HCT116 (cell line): ENCODE measurements at regions not wholly inside any gene's neighbourhood (a gene's known extent, or its start where the extent isn't known, plus 50 kb on each side); places are given as distances from the start of the nearest gene placed in this dataset.

Source experiments
- ATAC-seq: fragments of 200-7000 bp; cut with Tn5 transposase; 2 replicates; pipeline ENCODE4 v1.9.1; 2020; ENCODE audit warnings: mild to moderate bottlenecking, moderate library complexity
- BruUV-seq: library from RNA; stranded (reverse); fragments of 400-500 nt; replicated peaks from 2 replicates; lab custom pipeline; 2021; lab: Mats Ljungman, UMichigan
- CTCF ChIA-PET: fragments of 300-600 bp; sonication (Branson Sonifier 250); formaldehyde crosslinking; loops from one replicate; lab custom pipeline; 2021; ENCODE audit warnings: antibody characterized with exemption; lab: Charles Lee
- POLR2A ChIA-PET: fragments of 300-600, 350-600 bp; sonication (Branson Sonifier 250); formaldehyde crosslinking; loops from one replicate; lab custom pipeline; 2021; ENCODE audit warnings: antibody characterized with exemption; lab: Charles Lee
- RAD21 ChIA-PET, 2 experiments: fragments of 300-600 bp; sonication (Branson Sonifier 250); formaldehyde crosslinking; loops; one replicate each; lab custom pipeline; 2023; ENCODE audit warnings: low total read pairs in 2 of 2; ENCODE audit not compliant: uncharacterized antibody in 2 of 2, unreplicated experiment in 2 of 2, low non-redundant PET in 1 of 2; lab: Charles Lee
- DNase-seq: peaks from one replicate; pipeline ENCODE4 v3.0.0-alpha.2; 2010; ENCODE audit warnings: low read depth, low spot score
- H2AFZ ChIP-seq: fragments of 200-600 bp; shearing (Covaris generic), sonication (generic); 2 replicates; pipeline ENCODE4 v1.6.1; 2017; ENCODE audit warnings: low read depth, mixed run types, mixed read lengths, antibody characterized with exemption, low read length; ENCODE audit not compliant: poor library complexity, severe bottlenecking
- H3K27ac ChIP-seq: 2 replicates; pipeline ENCODE4 v1.5.1; 2012; ENCODE audit warnings: low read depth, low read length
- H3K27me3 ChIP-seq: fragments of 200-600 bp; sonication (generic); 2 replicates; pipeline ENCODE4 v1.6.1; 2016; ENCODE audit warnings: mixed run types, low read length, mixed read lengths; ENCODE audit not compliant: insufficient read depth
- H3K36me3 ChIP-seq, 2 experiments: fragments of 200-500 bp in 1 of 2; fragments of 200-600 bp in 1 of 2; sonication (Bioruptor generic) in 1 of 2; sonication (generic) in 1 of 2; 2 replicates each; pipeline versions ENCODE4 v1.5.1 to v1.6.1; 2014 to 2016; ENCODE audit warnings: low read length in 2 of 2, inconsistent platforms in 1 of 2, mixed read lengths in 1 of 2, mixed run types in 1 of 2; ENCODE audit not compliant: insufficient read depth in 2 of 2, control insufficient read depth in 1 of 2
- H3K4me1 ChIP-seq, 2 experiments: fragments of 200-600 bp in 1 of 2; sonication (generic) in 1 of 2; 2 replicates each; pipeline versions ENCODE4 v1.5.1 to v1.6.1; 2012 to 2017; ENCODE audit warnings: low read length in 2 of 2, inconsistent platforms in 1 of 2, mild to moderate bottlenecking in 1 of 2, mixed read lengths in 1 of 2, mixed run types in 1 of 2, moderate library complexity in 1 of 2; ENCODE audit not compliant: insufficient read depth in 2 of 2, control insufficient read depth in 1 of 2
- H3K4me2 ChIP-seq: fragments of 200-600 bp; sonication (generic); 2 replicates; pipeline ENCODE4 v1.6.1; 2017; ENCODE audit warnings: mixed run types, low read length, mixed read lengths
- H3K4me3 ChIP-seq, 2 experiments: fragments of 200-600 bp in 1 of 2; sonication (generic) in 1 of 2; replicated peaks in 1 of 2; 2 replicates each; pipeline ENCODE4 v1.5.1; 2011 to 2016; ENCODE audit warnings: low read length in 2 of 2, control low read depth in 1 of 2, low read depth in 1 of 2, mild to moderate bottlenecking in 1 of 2, mixed read lengths in 1 of 2, mixed run types in 1 of 2
- H3K79me2 ChIP-seq: fragments of 200-600 bp; sonication (generic); 2 replicates; pipeline ENCODE4 v1.6.1; 2017; ENCODE audit warnings: mild to moderate bottlenecking, mixed run types, low read length, moderate library complexity, mixed read lengths; ENCODE audit not compliant: insufficient read depth
- H3K9ac ChIP-seq: fragments of 200-600 bp; sonication (generic); 2 replicates; pipeline ENCODE4 v1.6.1; 2016; ENCODE audit warnings: low read length, mixed read lengths
- H3K9me2 ChIP-seq: fragments of 200-600 bp; sonication (generic), shearing (Covaris generic); 2 replicates; pipeline ENCODE4 v1.6.1; 2017; ENCODE audit warnings: mixed run types, mild to moderate bottlenecking, moderate library complexity; ENCODE audit not compliant: insufficient read depth
- H3K9me3 ChIP-seq, 2 experiments: fragments of 200-500 bp in 1 of 2; fragments of 200-600 bp in 1 of 2; sonication (Bioruptor generic) in 1 of 2; sonication (generic) in 1 of 2; 2 replicates each; pipeline ENCODE4 v1.6.1; 2014 to 2017; ENCODE audit warnings: low read length in 2 of 2, mixed read lengths in 2 of 2, inconsistent platforms in 1 of 2, low read depth in 1 of 2, mild to moderate bottlenecking in 1 of 2, mixed run types in 1 of 2, moderate library complexity in 1 of 2; ENCODE audit not compliant: control insufficient read depth in 1 of 2, insufficient read depth in 1 of 2
- H4K20me1 ChIP-seq: fragments of 200-600 bp; sonication (generic), shearing (Covaris generic); 2 replicates; pipeline ENCODE4 v1.6.1; 2017; ENCODE audit warnings: mixed run types, mild to moderate bottlenecking, moderate library complexity; ENCODE audit not compliant: insufficient read depth
- CBX3 ChIP-seq: IDR thresholded peaks from 2 replicates; pipeline ENCODE4 v1.6.1; 2012; ENCODE audit warnings: low read depth
- CEBPB ChIP-seq: IDR thresholded peaks from 2 replicates; pipeline ENCODE4 v1.6.1; 2012; ENCODE audit warnings: low read depth
- EGR1 ChIP-seq: IDR thresholded peaks from 2 replicates; pipeline ENCODE4 v1.6.1; 2012; ENCODE audit warnings: low read depth
- EZH2 ChIP-seq: fragments of 200-600 bp; sonication (generic); IDR thresholded peaks from 2 replicates; pipeline ENCODE4 v1.6.1; 2017; ENCODE audit warnings: antibody characterized with exemption, mixed run types
- EZH2phosphoT487 ChIP-seq: fragments of 200-600 bp; IDR thresholded peaks from 2 replicates; pipeline ENCODE4 v1.6.1; 2018; ENCODE audit warnings: antibody characterized with exemption, borderline replicate concordance
- FOSL1 ChIP-seq: IDR thresholded peaks from 2 replicates; pipeline ENCODE4 v1.6.1; 2012; ENCODE audit warnings: low read depth
- JUND ChIP-seq: IDR thresholded peaks from 2 replicates; pipeline ENCODE4 v1.6.1; 2012
- POLR2AphosphoS5 ChIP-seq: IDR thresholded peaks from 2 replicates; pipeline ENCODE4 v1.6.1; 2011; ENCODE audit warnings: mild to moderate bottlenecking, low read depth, low read length, moderate library complexity
- SIN3A ChIP-seq: IDR thresholded peaks from 2 replicates; pipeline ENCODE4 v1.6.1; 2012; ENCODE audit warnings: low read depth
- SP1 ChIP-seq: IDR thresholded peaks from 2 replicates; pipeline ENCODE4 v1.6.1; 2012; ENCODE audit warnings: low read depth
- SRF ChIP-seq: IDR thresholded peaks from 2 replicates; pipeline ENCODE4 v1.6.1; 2012; ENCODE audit warnings: low read depth
- YY1 ChIP-seq: IDR thresholded peaks from 2 replicates; pipeline ENCODE4 v1.6.1; 2011; ENCODE audit warnings: low read length, low read depth, moderate library complexity, mild to moderate bottlenecking; ENCODE audit not compliant: insufficient replicate concordance; ENCODE audit errors: extremely low read depth
- ZFX ChIP-seq: fragments of 450-650 bp; IDR thresholded peaks from 2 replicates; pipeline ENCODE4 v1.6.1; 2017
- ZNF274 ChIP-seq: fragments of 200-500 bp; sonication (Bioruptor generic); IDR thresholded peaks from 2 replicates; pipeline ENCODE4 v1.6.1; 2014; ENCODE audit warnings: mild to moderate bottlenecking, low read depth, low read length, inconsistent platforms
- intact Hi-C: fragments of 100-400 bp; cut with micrococcal nuclease; formaldehyde crosslinking; loops from 2 replicates; pipeline ENCODE4 v1.10.0; 2022
- TF ChIP-seq, protein P1 (sequence below): IDR thresholded peaks from 2 replicates; pipeline ENCODE4 v1.6.1; 2011; ENCODE audit warnings: mild to moderate bottlenecking, low read length, moderate library complexity; ENCODE audit not compliant: insufficient replicate concordance; ENCODE audit errors: extremely low read depth
- TF ChIP-seq, protein P2 (sequence below): IDR thresholded peaks from 2 replicates; pipeline ENCODE4 v1.6.1; 2012; ENCODE audit warnings: low read depth
- TF ChIP-seq, protein P3 (sequence below): IDR thresholded peaks from 2 replicates; pipeline ENCODE4 v1.6.1; 2012
- TF ChIP-seq, protein P4 (sequence below), 3 experiments: fragments of 200-600 bp in 1 of 3; sonication (generic) in 1 of 3; IDR thresholded peaks in 2 of 3; conservative IDR thresholded peaks in 1 of 3; 2 replicates each; pipeline ENCODE4 v1.5.1; 2012 to 2017; ENCODE audit warnings: low read depth in 2 of 3, low read length in 2 of 3, antibody characterized with exemption in 1 of 3, borderline replicate concordance in 1 of 3, control low read depth in 1 of 3, mild to moderate bottlenecking in 1 of 3, mixed read lengths in 1 of 3, mixed run types in 1 of 3, moderate library complexity in 1 of 3; ENCODE audit not compliant: insufficient read depth in 1 of 3
- TF ChIP-seq, protein P5 (sequence below): IDR thresholded peaks from 2 replicates; pipeline ENCODE4 v1.6.1; 2012

DNA sequence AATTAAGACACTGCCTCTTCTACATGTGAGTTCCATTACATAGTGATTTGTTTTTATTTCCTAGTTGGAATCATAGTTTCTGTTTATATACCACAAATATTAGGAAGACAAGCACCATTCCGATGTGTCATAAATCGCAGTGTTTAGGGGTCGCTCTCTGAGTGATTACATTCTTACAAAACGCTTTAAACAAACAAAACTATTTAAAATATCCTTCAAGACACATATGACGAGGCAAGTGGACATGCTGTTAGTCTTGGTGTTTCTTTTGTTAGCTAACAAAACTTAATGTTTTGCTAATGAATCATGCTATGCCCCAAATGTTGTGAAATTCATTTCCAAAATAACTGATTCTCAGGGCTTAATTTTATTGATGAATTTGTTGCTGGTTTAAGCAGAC is 1219.3 kb upstream of the PRKX start:
- no peak overlapping the region for H3K4me2 ChIP-seq
- no peaks in the 10 kb centered on the region for H3K36me3 ChIP-seq
- TF ChIP-seq EZH2 (no peak), CEBPB (no peak), ZFX (no peak), SIN3A (no peak), SRF (no peak), EZH2phosphoT487 (no peak), POLR2AphosphoS5 (no peak), SP1 (no peak), ZNF274 (no peak), JUND (no peak), YY1 (no peak), CBX3 (no peak), FOSL1 (no peak), EGR1 (no peak)
- TF ChIP-seq, protein P1, sequence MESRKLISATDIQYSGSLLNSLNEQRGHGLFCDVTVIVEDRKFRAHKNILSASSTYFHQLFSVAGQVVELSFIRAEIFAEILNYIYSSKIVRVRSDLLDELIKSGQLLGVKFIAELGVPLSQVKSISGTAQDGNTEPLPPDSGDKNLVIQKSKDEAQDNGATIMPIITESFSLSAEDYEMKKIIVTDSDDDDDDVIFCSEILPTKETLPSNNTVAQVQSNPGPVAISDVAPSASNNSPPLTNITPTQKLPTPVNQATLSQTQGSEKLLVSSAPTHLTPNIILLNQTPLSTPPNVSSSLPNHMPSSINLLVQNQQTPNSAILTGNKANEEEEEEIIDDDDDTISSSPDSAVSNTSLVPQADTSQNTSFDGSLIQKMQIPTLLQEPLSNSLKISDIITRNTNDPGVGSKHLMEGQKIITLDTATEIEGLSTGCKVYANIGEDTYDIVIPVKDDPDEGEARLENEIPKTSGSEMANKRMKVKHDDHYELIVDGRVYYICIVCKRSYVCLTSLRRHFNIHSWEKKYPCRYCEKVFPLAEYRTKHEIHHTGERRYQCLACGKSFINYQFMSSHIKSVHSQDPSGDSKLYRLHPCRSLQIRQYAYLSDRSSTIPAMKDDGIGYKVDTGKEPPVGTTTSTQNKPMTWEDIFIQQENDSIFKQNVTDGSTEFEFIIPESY = no peak
- TF ChIP-seq, protein P2, sequence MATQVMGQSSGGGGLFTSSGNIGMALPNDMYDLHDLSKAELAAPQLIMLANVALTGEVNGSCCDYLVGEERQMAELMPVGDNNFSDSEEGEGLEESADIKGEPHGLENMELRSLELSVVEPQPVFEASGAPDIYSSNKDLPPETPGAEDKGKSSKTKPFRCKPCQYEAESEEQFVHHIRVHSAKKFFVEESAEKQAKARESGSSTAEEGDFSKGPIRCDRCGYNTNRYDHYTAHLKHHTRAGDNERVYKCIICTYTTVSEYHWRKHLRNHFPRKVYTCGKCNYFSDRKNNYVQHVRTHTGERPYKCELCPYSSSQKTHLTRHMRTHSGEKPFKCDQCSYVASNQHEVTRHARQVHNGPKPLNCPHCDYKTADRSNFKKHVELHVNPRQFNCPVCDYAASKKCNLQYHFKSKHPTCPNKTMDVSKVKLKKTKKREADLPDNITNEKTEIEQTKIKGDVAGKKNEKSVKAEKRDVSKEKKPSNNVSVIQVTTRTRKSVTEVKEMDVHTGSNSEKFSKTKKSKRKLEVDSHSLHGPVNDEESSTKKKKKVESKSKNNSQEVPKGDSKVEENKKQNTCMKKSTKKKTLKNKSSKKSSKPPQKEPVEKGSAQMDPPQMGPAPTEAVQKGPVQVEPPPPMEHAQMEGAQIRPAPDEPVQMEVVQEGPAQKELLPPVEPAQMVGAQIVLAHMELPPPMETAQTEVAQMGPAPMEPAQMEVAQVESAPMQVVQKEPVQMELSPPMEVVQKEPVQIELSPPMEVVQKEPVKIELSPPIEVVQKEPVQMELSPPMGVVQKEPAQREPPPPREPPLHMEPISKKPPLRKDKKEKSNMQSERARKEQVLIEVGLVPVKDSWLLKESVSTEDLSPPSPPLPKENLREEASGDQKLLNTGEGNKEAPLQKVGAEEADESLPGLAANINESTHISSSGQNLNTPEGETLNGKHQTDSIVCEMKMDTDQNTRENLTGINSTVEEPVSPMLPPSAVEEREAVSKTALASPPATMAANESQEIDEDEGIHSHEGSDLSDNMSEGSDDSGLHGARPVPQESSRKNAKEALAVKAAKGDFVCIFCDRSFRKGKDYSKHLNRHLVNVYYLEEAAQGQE = no peak
- TF ChIP-seq, protein P3, sequence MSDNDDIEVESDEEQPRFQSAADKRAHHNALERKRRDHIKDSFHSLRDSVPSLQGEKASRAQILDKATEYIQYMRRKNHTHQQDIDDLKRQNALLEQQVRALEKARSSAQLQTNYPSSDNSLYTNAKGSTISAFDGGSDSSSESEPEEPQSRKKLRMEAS = no peak
- TF ChIP-seq, protein P4, sequence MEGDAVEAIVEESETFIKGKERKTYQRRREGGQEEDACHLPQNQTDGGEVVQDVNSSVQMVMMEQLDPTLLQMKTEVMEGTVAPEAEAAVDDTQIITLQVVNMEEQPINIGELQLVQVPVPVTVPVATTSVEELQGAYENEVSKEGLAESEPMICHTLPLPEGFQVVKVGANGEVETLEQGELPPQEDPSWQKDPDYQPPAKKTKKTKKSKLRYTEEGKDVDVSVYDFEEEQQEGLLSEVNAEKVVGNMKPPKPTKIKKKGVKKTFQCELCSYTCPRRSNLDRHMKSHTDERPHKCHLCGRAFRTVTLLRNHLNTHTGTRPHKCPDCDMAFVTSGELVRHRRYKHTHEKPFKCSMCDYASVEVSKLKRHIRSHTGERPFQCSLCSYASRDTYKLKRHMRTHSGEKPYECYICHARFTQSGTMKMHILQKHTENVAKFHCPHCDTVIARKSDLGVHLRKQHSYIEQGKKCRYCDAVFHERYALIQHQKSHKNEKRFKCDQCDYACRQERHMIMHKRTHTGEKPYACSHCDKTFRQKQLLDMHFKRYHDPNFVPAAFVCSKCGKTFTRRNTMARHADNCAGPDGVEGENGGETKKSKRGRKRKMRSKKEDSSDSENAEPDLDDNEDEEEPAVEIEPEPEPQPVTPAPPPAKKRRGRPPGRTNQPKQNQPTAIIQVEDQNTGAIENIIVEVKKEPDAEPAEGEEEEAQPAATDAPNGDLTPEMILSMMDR (IDR thresholded peaks at IDR 0.05 in 2 of 3, conservative IDR thresholded peaks at IDR 0.05 in 1 of 3; ENCODE audit: borderline replicate concordance in 1 of 3, insufficient read depth in 1 of 3, low read depth in 2 of 3, low read length in 2 of 3) = no peak
- TF ChIP-seq, protein P5, sequence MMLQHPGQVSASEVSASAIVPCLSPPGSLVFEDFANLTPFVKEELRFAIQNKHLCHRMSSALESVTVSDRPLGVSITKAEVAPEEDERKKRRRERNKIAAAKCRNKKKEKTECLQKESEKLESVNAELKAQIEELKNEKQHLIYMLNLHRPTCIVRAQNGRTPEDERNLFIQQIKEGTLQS = no peak
- CTCF ChIA-PET = no interaction called here
- H3K4me1 ChIP-seq = no peaks in the 10 kb centered on the region
- H3K9me3 ChIP-seq = no peaks in the 10 kb centered on the region
- no peak overlapping the region for H3K4me3 ChIP-seq
- no peaks in the 10 kb centered on the region for H4K20me1 ChIP-seq
- RAD21 ChIA-PET = no interaction called here
- DNase-seq (no peak), ATAC-seq (no peak)
- no peaks in the 10 kb centered on the region for H3K9me2 ChIP-seq
- intact Hi-C loops = no loop called here
- no peak overlapping the region for H2AFZ ChIP-seq
- no peak overlapping the region for H3K27ac ChIP-seq
- no peaks in the 10 kb centered on the region for H3K27me3 ChIP-seq
- H3K9ac ChIP-seq = no peak overlapping the region
- no peaks in the 10 kb centered on the region for H3K79me2 ChIP-seq
- POLR2A ChIA-PET = no interaction called here
- no TSS peak for BruUV-seq
